ENCODE measurements at regions not wholly inside any gene's neighbourhood (a gene's known extent, or its start where the extent isn't known, plus 50 kb on each side); places are given as distances from the start of the nearest gene placed in this dataset.

GRCh38 chr3:1037631-1038030 lies 55.2 kb upstream of the CNTN6 start:
- no peak for DNase-seq (ENCODE audit: low spot score)
- POLR2A ChIA-PET (ENCODE audit: low non-redundant PET) = no interaction called here
- TF ChIP-seq, protein P1, sequence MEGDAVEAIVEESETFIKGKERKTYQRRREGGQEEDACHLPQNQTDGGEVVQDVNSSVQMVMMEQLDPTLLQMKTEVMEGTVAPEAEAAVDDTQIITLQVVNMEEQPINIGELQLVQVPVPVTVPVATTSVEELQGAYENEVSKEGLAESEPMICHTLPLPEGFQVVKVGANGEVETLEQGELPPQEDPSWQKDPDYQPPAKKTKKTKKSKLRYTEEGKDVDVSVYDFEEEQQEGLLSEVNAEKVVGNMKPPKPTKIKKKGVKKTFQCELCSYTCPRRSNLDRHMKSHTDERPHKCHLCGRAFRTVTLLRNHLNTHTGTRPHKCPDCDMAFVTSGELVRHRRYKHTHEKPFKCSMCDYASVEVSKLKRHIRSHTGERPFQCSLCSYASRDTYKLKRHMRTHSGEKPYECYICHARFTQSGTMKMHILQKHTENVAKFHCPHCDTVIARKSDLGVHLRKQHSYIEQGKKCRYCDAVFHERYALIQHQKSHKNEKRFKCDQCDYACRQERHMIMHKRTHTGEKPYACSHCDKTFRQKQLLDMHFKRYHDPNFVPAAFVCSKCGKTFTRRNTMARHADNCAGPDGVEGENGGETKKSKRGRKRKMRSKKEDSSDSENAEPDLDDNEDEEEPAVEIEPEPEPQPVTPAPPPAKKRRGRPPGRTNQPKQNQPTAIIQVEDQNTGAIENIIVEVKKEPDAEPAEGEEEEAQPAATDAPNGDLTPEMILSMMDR (conservative IDR thresholded peaks at IDR 0.05; ENCODE audit: low read depth) = no peak
- CTCF ChIA-PET = no interaction called here
- no peak overlapping the region for H3K27ac ChIP-seq
